GM18511 (cell line): ENCODE measurements at regions not wholly inside any gene's neighbourhood (a gene's known extent, or its start where the extent isn't known, plus 50 kb on each side); places are given as distances from the start of the nearest gene placed in this dataset.

Source experiments
- ATAC-seq: cut with Tn5 transposase; IDR thresholded peaks from one replicate; pipeline ENCODE4 v1.9.1; 2021; ENCODE audit warnings: mild to moderate bottlenecking, moderate library complexity; ENCODE audit not compliant: unreplicated experiment

GRCh38 chr9:108095496-108095895, 605.9 kb upstream of the KLF4 start:
- ATAC-seq: no peak

- ATAC-seq: no peak
These were observed 605.1 kb upstream of the KLF4 start for GRCh38 chr9:108094676-108094993.

- ATAC-seq: no peak
These were observed 604.5 kb upstream of the KLF4 start for GRCh38 chr9:108093773-108094675.

GRCh38 chr9:108088916-108089315, 599.3 kb upstream of the KLF4 start:
- no peak for ATAC-seq

DNA sequence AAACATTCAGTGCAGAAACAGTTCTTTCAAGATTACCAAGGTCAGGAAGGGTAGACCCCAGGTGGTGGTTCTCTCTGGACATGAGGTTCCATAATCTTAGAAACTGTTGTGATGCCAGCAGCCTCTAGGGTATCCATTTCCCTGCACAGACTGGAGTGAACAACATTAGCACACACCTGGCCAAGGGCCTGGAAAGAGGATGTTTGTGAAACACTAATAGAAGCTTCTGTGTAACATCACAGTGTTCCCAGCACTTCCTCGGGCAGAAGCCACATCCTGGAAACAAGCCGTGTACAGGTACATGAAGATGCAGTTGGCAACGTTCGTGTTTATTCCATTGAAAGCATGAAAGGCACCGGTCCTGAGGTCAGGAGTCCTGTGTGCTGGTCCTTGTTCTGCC, 598.2 kb upstream of the KLF4 start:
- ATAC-seq: no peak

- ATAC-seq: no peak
These were observed 597.1 kb upstream of the KLF4 start for GRCh38 chr9:108086624-108087023.

DNA sequence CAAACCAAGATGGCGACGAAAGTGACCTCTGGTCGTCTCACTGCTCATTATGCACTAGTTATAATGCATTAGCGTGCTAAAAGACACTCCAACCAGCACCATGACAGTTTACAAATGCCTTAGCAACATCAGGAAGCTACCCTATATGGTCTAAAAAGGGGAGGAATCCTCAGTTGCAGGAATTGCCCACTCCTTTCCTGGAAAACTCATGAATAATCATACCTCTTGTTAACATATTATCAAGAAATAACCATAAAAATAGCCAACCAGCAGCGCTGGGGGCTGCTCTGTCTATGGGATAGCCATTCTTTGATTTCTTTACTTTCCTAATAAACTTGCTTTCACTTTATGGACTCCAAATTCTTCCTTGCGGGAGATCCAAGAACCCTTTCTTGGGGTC, 595.7 kb upstream of the KLF4 start:
- ATAC-seq: no peak

GRCh38 chr9:108083796-108084352, 594.3 kb upstream of the KLF4 start:
- no peak for ATAC-seq

- ATAC-seq: no peak
These were observed 593.7 kb upstream of the KLF4 start for GRCh38 chr9:108083160-108083750.

DNA sequence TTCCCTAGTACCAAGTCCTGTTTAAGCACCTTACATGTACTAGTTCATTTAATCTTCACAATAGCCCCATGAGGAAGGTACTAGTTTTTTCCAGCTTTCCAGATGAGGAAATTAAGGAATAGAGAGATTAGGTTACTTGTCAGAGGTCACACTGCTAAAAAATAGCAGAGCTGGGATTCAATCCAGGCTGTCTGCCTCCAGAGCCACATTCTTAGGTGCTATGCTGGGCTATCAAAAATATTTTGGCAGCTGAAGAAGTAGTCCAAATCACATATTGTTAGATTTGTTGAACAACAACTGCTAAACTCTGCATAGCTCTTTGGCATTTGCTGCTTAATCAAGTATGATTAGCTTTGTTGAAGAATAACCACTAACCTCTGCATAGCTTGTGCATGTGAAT, 591.5 kb upstream of the KLF4 start:
- no peak for ATAC-seq

GRCh38 chr9:108080285-108080684, 590.7 kb upstream of the KLF4 start:
- no peak for ATAC-seq

GRCh38 chr9:108078811-108079210, 589.2 kb upstream of the KLF4 start:
- ATAC-seq: no peak

GRCh38 chr9:108078375-108078774, 588.8 kb upstream of the KLF4 start:
- ATAC-seq: no peak

GRCh38 chr9:108077556-108077955, 588.0 kb upstream of the KLF4 start:
- no peak for ATAC-seq

- ATAC-seq: no peak
These were observed 585.3 kb upstream of the KLF4 start for GRCh38 chr9:108074900-108075299.

DNA sequence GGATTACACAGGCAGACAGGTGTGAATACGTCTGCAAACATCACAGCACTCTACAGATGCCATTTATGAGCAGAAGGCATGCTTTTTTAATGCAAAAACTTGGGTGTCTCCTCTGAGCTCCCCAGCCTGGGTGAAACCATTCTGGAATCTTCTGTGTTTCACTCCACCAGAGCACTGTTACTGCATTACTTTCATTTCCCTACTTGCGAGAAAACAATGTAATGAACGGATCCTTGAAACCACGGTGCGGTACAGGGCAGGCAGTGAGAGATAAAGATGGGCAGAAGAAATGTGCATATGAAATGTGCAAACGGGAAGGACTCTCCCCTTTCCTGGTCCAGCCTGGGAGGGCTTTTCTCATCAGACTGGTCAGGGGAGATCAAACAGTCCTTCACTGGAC, 584.3 kb upstream of the KLF4 start:
- no peak for ATAC-seq

GRCh38 chr9:108072740-108073139, 583.2 kb upstream of the KLF4 start:
- no peak for ATAC-seq

GRCh38 chr9:108070861-108071260, 581.3 kb upstream of the KLF4 start:
- ATAC-seq: no peak

DNA sequence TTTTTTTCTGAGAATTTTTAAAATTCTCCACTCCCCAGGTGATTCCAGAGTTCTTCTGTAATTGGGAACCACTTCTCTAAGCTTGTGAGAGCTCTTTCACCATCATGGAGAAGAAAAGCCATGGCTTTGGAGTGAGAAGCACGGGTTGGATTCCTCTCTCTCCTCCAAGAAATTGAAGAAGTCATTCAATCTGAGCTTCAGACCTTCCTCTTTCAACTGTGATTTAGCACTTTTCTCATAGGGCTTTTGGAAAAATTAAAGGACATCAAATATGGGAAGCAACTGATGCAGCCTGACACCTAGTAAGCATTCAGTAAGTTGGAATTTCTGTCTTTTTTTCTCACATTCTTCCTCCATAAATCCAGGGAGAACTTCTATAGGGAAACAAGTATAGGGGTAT, 580.4 kb upstream of the KLF4 start:
- no peak for ATAC-seq

- ATAC-seq: no peak
These were observed 573.1 kb upstream of the KLF4 start for GRCh38 chr9:108062680-108063079.

DNA sequence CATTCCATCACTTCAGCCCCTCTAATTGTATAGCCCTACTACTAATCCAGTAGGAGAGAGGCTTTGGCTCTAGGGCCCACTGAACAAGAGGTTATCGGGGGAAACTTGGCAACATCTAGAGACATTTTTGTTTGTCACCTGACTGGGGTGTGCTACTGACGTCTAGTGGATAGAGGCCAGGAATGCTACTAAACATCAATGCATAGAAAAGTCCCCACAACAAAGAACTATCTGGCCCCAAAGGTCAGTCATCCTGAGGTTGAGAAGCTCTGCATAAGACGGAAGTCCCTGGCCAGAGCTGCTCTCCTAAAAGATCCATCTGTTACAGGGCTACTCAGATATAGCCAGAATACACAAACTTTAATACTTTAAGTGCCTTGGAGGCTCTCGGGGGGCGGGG, 570.6 kb upstream of the KLF4 start:
- ATAC-seq: no peak

GRCh38 chr9:108058135-108058814, 568.7 kb upstream of the KLF4 start:
- no peak for ATAC-seq
